NOMO-1 treated with DMSO at 0.1 percent for 48 hours (cell line): ENCODE measurements at regions not wholly inside any gene's neighbourhood (a gene's known extent, or its start where the extent isn't known, plus 50 kb on each side); places are given as distances from the start of the nearest gene placed in this dataset.

Source experiments
- DNase-seq: peaks from one replicate; lab custom pipeline; 2025; ENCODE audit not compliant: unreplicated experiment; lab: John Stamatoyannopoulos, UW

DNA sequence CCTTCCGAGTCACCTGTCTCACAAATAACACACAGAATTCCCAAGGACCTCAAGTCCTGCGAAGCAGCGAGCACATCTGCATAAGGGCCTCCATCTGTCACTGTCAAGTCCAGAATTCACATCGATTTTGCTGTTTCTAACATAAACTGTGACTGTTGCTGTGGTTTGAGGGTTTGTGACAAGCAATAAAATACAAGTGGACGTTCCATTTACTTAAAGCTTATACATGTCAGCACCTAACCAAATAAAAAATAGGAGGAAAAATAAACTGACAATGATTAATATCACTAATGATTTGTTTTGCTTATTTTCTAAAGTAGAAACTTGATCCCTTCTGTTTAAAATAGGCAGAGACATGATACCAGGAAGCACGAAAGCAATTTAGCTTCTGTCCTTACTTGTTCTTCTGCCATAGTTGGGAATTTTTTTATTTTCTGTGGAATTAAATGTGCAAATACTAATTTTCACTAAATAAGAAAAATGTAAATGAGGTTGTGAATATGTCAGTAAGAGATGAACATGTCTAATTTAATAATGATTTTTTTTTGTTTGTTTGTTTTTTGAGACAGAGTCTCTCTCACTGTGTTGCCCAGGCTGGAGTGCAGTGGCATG is 279.1 kb downstream of the FGF9 start:
- no peak for DNase-seq

DNA sequence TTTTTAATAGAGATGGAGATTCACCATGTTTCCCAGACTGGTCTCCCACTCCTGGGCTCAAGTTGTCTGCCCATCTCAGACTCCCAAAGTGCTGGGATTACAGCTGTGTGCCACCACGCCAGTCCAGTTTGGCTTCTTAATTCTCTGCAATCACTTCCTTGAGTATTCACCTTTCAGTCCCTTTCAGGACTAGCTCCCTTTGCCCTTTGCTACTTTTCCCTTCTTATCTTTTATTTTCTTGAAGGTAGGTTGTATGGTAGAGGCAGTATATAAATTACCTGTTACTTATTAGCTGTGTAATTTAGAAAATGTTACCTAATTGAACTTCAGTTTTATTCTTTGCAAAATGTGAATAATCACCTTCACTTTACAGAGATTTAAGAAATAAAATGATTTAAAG is 285.8 kb downstream of the FGF9 start:
- no peak for DNase-seq

GRCh38 chr13:21957833-21958232 is 287.0 kb downstream of the FGF9 start:
- DNase-seq = no peak

DNA sequence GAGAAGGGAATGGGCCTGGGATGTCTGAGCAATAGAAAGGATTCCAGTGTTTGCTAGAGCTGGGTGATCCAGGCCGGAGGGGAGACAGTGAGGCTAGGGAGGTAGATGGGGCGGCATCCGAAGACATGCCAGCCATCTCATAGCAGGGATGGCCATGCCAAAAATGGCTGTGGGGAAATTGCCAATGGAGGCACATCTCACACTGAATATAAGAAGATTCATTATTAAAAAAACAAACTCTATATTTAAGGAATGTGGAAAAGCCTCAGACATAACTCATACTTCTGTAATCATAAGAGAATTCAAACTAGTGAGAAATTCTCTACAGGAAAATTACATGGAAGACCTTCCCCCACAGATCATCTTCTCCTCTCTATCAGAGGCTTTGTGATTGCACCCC is 289.2 kb downstream of the FGF9 start:
- DNase-seq = no peak

GRCh38 chr13:21964686-21965085 is 293.8 kb downstream of the FGF9 start:
- no peak for DNase-seq

- DNase-seq = no peak
Measured at GRCh38 chr13:21965095-21965494, 294.2 kb downstream of the FGF9 start.

GRCh38 chr13:21966014-21966413 is 295.1 kb downstream of the FGF9 start:
- no peak for DNase-seq

DNA sequence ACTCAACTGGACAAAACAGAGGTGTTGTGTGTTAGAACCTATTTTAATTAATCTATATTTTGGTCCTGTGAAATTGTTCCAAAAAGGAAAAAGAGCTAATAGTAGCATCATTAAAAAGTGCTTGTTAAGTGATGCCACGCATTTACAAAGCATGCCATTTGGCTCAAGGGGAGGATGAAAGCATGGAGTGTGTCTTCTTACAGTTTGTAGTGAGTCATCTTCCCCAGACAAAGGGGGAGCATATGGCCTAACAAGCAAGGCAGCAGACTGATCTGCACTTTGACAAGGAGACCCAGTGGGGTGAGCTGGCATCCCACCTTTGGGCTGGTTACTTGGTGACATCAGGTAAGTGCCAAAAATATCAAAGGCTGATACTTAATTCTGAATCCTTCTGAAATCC is 297.0 kb downstream of the FGF9 start:
- no peak for DNase-seq

DNA sequence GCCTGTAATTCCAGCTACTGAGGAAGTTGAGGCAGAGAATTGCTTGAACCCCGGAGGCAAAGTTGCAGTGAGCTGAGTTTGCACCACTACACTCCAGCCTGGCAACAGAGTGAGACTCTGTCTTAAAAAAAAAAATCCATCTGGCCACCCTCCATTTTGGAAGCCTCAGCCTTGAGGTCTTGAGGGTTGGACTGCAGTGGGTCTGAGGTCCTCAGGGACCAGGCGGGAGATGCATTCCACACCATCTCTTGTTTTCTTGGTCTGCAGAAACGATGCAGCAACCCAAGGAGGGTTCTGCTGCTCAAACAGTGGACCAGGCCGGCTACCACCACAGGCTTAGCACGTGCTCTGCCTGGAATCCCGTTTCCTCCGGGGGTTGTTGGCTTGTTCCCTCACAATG is 299.3 kb downstream of the FGF9 start:
- no peak for DNase-seq

- no peak for DNase-seq
Measured at GRCh38 chr13:21970918-21971317, 300.0 kb downstream of the FGF9 start.

GRCh38 chr13:21971662-21972621 is 301.1 kb downstream of the FGF9 start:
- DNase-seq = no peak

DNA sequence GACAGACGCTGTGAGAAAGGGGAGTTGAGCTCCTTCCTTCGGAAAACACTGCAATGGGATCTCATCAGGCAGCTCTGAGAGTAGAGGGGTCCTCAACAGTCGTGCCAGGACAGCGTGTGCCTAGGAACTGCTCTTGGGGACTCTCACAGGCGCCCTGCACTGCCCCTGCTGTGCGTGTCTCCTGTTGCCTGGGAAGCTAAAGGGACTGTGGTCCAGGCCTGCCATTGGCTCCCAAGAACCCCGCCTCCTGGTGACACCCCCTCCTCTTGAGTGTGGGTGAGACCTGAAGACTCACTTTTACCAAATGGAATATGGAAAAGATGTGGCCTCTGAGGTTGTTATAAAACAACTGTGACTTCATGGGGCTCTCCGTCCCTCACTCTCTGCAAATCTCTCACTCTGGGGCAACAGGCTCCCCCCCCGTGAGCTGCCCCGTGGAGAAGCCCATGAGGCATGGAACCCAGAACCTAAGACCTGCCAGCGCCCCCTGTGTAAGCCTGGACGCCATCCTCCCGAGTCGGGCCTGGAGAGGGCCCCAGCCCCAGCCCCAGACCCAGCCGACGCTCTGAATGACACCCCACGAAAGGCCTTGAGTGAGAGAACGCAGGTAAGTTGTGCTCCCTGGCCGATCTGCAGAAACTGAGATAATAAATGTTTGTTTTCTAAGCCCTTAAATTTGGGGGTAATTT is 302.7 kb downstream of the FGF9 start:
- DNase-seq = no peak

GRCh38 chr13:21974741-21975140 is 303.9 kb downstream of the FGF9 start:
- no peak for DNase-seq

DNA sequence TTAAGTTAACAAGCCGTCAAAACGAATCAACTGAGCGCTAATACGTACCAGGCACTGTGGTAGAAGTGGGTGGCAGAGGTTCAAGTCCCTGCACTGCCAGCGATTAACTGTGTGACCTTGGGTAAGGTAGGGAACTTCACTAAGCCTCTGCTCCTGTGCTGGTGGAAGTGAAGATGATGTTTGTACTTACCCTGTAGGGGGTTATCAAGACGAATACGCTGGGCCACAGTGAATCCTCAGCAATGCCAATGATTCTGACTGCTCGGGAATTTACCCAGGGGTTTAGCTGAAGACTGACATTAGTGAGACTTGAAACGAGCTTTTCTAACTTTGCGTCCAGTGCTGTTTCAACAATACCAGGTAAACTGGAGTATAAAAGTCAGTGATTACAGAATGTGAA is 305.3 kb downstream of the FGF9 start:
- no peak for DNase-seq

DNA sequence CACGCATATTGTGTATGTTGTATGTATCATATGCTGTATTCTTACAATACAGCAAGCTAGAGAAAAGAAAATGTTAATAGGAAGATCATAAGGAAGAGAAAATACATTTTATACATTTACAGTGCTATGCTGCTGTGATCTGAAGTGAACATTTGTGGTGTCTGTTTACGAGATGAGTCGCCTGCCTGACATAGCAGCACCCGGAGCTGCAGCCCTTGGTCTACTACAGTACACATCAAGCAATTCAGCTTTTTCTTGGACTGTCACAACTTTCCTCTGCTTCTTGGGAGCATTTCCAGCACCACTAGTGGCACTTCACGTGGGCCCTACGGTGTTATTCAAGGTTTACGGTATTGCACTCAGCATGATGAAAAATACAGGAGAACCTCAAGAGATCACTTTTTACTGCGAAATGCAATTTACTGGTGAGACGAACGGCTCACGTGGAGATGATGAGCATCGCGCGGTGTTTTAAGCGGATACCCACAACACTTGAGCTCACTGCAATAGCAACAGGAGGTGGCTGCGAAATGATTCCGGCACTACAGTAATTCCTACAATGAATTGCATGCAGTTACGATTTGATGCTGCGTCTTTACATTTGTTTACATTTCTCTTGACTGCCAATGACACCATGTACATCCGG is 308.4 kb downstream of the FGF9 start:
- no peak for DNase-seq

DNA sequence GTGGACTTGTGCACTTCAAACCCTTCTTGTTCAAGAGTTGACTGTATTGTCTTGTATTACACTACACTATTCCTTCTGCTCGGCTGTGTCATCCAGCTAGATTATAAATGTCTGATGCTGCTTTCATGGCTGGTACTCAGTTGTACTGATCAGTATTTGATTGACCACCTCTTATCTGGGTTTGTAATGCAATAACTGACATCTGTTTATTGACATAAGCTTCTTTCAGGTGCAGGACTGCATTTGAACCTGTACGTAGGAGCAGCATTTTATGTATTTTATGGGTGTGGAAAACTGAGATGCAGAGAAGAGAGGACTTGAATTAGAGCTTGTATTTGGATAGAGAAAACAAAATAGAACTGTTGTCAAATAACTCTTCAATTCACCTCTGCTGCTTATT is 309.2 kb downstream of the FGF9 start:
- no peak for DNase-seq

GRCh38 chr13:21984156-21984555 is 313.3 kb downstream of the FGF9 start:
- DNase-seq = no peak

DNA sequence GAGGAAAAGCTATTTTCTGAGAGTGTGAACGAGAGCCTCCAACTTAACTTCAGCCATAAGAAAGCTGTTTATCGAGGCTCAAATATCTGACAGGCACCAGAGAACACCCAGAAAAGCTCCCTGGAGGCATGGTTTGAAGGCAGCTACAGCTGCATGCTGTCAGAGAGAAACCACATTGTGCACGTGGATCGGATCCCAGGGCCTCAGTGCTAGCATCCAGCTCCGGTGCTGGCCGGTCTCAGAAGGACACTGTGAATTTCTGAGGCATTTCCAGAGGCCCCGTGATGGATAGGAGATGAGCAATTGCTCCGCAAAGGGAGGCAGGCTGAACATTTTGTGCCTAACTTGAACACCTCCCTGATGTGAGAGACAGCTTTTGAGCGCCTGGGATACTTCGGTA is 315.7 kb downstream of the FGF9 start:
- no peak for DNase-seq

DNA sequence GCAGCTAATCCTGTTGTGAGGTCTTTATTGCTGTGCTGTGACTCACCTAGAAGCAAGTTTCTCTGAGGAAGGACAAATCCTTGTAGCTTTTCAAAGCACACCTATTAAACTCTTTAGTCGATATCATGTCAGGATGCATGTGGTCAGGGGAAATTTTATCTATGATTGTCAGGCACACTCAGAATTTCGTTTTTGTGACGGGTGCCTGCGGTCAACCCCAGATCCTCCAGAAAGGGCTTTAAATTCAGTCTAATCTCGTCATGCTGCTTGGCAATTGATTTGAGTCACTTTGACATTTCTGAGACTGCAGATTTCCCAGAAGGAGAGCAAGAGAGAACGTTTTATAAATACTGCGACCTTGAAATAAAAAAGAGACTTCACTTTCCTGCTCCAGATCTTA is 316.9 kb downstream of the FGF9 start:
- DNase-seq = no peak

DNA sequence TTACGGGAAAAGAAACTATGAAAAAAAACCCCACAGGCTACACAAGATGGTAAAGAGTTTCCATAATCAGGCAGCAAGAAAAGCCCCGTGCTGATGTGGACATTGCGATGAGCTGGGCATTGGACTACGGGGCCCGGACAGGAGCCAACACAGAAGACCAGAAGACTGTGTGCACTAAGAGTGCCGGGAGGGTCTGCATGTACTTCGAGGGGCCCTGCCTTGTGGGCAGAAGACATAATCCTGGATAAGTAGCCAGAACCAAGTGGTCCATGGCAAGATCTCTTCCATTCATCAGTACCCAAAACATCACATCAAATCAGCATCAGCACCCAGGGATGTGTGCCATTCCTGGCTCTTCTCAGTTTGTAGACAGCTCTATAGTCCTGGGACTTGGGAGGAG is 317.8 kb downstream of the FGF9 start:
- DNase-seq = no peak

- DNase-seq = no peak
Measured at GRCh38 chr13:21996049-21996448, 325.2 kb downstream of the FGF9 start.
